Hematopoietic multipotent progenitor cell treated with erythropoietin and hydrocortisone succinate and interleukin-3 and kit ligand, for 6 days (in vitro differentiated cells): ENCODE measurements at regions not wholly inside any gene's neighbourhood (a gene's known extent, or its start where the extent isn't known, plus 50 kb on each side); places are given as distances from the start of the nearest gene placed in this dataset.
"Not testable (repeated sequence)": the region's sequence is repeated elsewhere in the genome, so short reads cannot be mapped to it uniquely, and the experiment has no call there.

Source experiments
- DNase-seq: peaks from one replicate; pipeline ENCODE4 v3.0.0-alpha.2; 2015

GRCh38 chr2:56021579-56021978, 98.0 kb upstream of the EFEMP1 start:
- DNase-seq, result no peak

- no peak for DNase-seq
These were observed 102.0 kb upstream of the EFEMP1 start for GRCh38 chr2:56025469-56026193.

- no peak for DNase-seq
These were observed 103.2 kb upstream of the EFEMP1 start for GRCh38 chr2:56026828-56027227.

GRCh38 chr2:56030062-56030461, 106.5 kb upstream of the EFEMP1 start:
- DNase-seq, result no peak

- no peak for DNase-seq
These were observed 107.3 kb upstream of the EFEMP1 start for GRCh38 chr2:56030901-56031300.

- no peak for DNase-seq
These were observed 110.7 kb upstream of the EFEMP1 start for GRCh38 chr2:56034258-56034657.

GRCh38 chr2:56040189-56040588, 116.6 kb upstream of the EFEMP1 start:
- DNase-seq, result no peak

GRCh38 chr2:56040834-56041233, 117.3 kb upstream of the EFEMP1 start:
- DNase-seq, result no peak

- no peak for DNase-seq
These were observed 123.6 kb upstream of the EFEMP1 start for GRCh38 chr2:56047136-56047535.

GRCh38 chr2:56049233-56049845, 125.8 kb upstream of the EFEMP1 start:
- no peak for DNase-seq

- DNase-seq, result no peak
These were observed 130.1 kb upstream of the EFEMP1 start for GRCh38 chr2:56053679-56054078.

- DNase-seq, result no peak
These were observed 128.4 kb upstream of the CCDC85A start for GRCh38 chr2:56055405-56055804.

- DNase-seq, result not testable (repeated sequence)
These were observed 122.5 kb upstream of the CCDC85A start for GRCh38 chr2:56061327-56061726.

- no peak for DNase-seq
These were observed 115.0 kb upstream of the CCDC85A start for GRCh38 chr2:56068746-56069145.

GRCh38 chr2:56077359-56077915, 106.4 kb upstream of the CCDC85A start:
- peak; percentile 37 for DNase-seq

- DNase-seq, result no peak
These were observed 101.1 kb upstream of the CCDC85A start for GRCh38 chr2:56082665-56083064.

- DNase-seq, result no peak
These were observed 99.5 kb upstream of the CCDC85A start for GRCh38 chr2:56084111-56084901.

GRCh38 chr2:56086336-56086735, 97.5 kb upstream of the CCDC85A start:
- no peak for DNase-seq

- DNase-seq, result no peak
These were observed 95.4 kb upstream of the CCDC85A start for GRCh38 chr2:56088411-56088810.

- no peak for DNase-seq
These were observed 93.9 kb upstream of the CCDC85A start for GRCh38 chr2:56089931-56090330.

- no peak for DNase-seq
These were observed 83.8 kb upstream of the CCDC85A start for GRCh38 chr2:56099963-56100362.

- DNase-seq, result no peak
These were observed 82.9 kb upstream of the CCDC85A start for GRCh38 chr2:56100791-56101312.

- no peak for DNase-seq
These were observed 81.7 kb upstream of the CCDC85A start for GRCh38 chr2:56102098-56102497.
